IMR-90 (cell line): ENCODE measurements at regions not wholly inside any gene's neighbourhood (a gene's known extent, or its start where the extent isn't known, plus 50 kb on each side); places are given as distances from the start of the nearest gene placed in this dataset.

ENCODE experiments used
- ATAC-seq: fragments of 200-7000 bp; cut with Tn5 transposase; 2 replicates; pipeline ENCODE4 v1.9.1; 2020; ENCODE audit warnings: low read depth, mild to moderate bottlenecking, moderate library complexity
- BruUV-seq: library from RNA; stranded (reverse); fragments of 400-500 nt; replicated peaks from 2 replicates; lab custom pipeline; 2021; lab: Mats Ljungman, UMichigan
- CTCF ChIA-PET: fragments of 300-600 bp; formaldehyde crosslinking; extraction: SDS; loops from one replicate; lab custom pipeline; 2021; ENCODE audit warnings: antibody characterized with exemption; lab: Yijun Ruan, JAX
- POLR2A ChIA-PET: fragments of 300-600 bp; sonication (Branson Sonifier 250); formaldehyde crosslinking; loops from one replicate; lab custom pipeline; 2022; ENCODE audit warnings: antibody characterized with exemption; ENCODE audit not compliant: unreplicated experiment; lab: Charles Lee
- DNase-seq: peaks from one replicate; pipeline ENCODE4 v3.0.0; 2013
- H2AFZ ChIP-seq: replicated peaks from 2 replicates; pipeline ENCODE3; 2013; ENCODE audit warnings: low read length, mild to moderate bottlenecking; ENCODE audit not compliant: poor library complexity
- H2AK5ac ChIP-seq: 2 replicates; pipeline ENCODE4 v1.6.1; 2013; ENCODE audit warnings: low read depth, low read length, inconsistent platforms
- H2AK9ac ChIP-seq: replicated peaks from 2 replicates; pipeline ENCODE3; 2013; ENCODE audit warnings: mild to moderate bottlenecking, low read depth, low read length, moderate library complexity; ENCODE audit not compliant: poor library complexity
- H2BK120ac ChIP-seq: 2 replicates; pipeline ENCODE4 v1.6.1; 2013; ENCODE audit warnings: low read depth, low read length, inconsistent platforms
- H2BK15ac ChIP-seq: 3 replicates; pipeline ENCODE4 v1.6.1; 2013; ENCODE audit warnings: low read depth, low read length, inconsistent platforms
- H2BK20ac ChIP-seq: 2 replicates; pipeline ENCODE4 v1.6.1; 2013; ENCODE audit warnings: low read depth, mild to moderate bottlenecking, inconsistent platforms, low read length, moderate library complexity
- H2BK5ac ChIP-seq: 2 replicates; pipeline ENCODE4 v1.6.1; 2013; ENCODE audit warnings: mild to moderate bottlenecking, low read depth, low read length, inconsistent platforms; ENCODE audit not compliant: poor library complexity, severe bottlenecking
- H3K14ac ChIP-seq: replicated peaks from 2 replicates; pipeline ENCODE4 v1.6.1; 2013; ENCODE audit warnings: low read depth, low read length, inconsistent platforms
- H3K18ac ChIP-seq: 2 replicates; pipeline ENCODE4 v1.6.1; 2013; ENCODE audit warnings: low read depth, low read length, control low read depth
- H3K23ac ChIP-seq: 2 replicates; pipeline ENCODE4 v1.6.1; 2013; ENCODE audit warnings: low read depth, low read length, inconsistent platforms
- H3K27ac ChIP-seq: 2 replicates; pipeline ENCODE4 v1.5.1; 2013; ENCODE audit warnings: mild to moderate bottlenecking, control low read depth, low read length; ENCODE audit not compliant: insufficient read depth
- H3K27me3 ChIP-seq: 2 replicates; pipeline ENCODE4 v1.6.1; 2013; ENCODE audit warnings: low read length; ENCODE audit not compliant: control insufficient read depth, insufficient read depth
- H3K36me3 ChIP-seq: 2 replicates; pipeline ENCODE4 v1.6.1; 2013; ENCODE audit warnings: low read length, mixed read lengths; ENCODE audit not compliant: control insufficient read depth, insufficient read depth
- H3K4ac ChIP-seq: 2 replicates; pipeline ENCODE4 v1.6.1; 2013; ENCODE audit warnings: low read depth, low read length, inconsistent platforms
- H3K4me1 ChIP-seq: 2 replicates; pipeline ENCODE4 v1.6.1; 2013; ENCODE audit warnings: low read length, mixed read lengths; ENCODE audit not compliant: control insufficient read depth, insufficient read depth
- H3K4me2 ChIP-seq: 2 replicates; pipeline ENCODE4 v1.6.1; 2013; ENCODE audit warnings: low read depth, mild to moderate bottlenecking, control low read depth, low read length, moderate library complexity
- H3K4me3 ChIP-seq: 2 replicates; pipeline ENCODE4 v1.5.1; 2013; ENCODE audit warnings: low read depth, mild to moderate bottlenecking, control low read depth, low read length, moderate library complexity; ENCODE audit not compliant: insufficient read depth
- H3K56ac ChIP-seq: 2 replicates; pipeline ENCODE4 v1.6.1; 2013; ENCODE audit warnings: low read length, inconsistent platforms; ENCODE audit not compliant: insufficient read depth; ENCODE audit errors: extremely low read depth
- H3K79me1 ChIP-seq, 2 experiments: 2 replicates each; pipeline ENCODE4 v1.6.1; 2013; ENCODE audit warnings: low read length in 2 of 2, inconsistent platforms in 1 of 2, low read depth in 1 of 2
- H3K9ac ChIP-seq: 2 replicates; pipeline ENCODE4 v1.6.1; 2013; ENCODE audit warnings: low read depth, low read length, control low read depth
- H3K9me1 ChIP-seq: 2 replicates; pipeline ENCODE4 v1.6.1; 2013; ENCODE audit warnings: low read length, inconsistent platforms; ENCODE audit not compliant: insufficient read depth
- H3K9me3 ChIP-seq: 2 replicates; pipeline ENCODE4 v1.6.1; 2013; ENCODE audit warnings: low read length; ENCODE audit not compliant: control insufficient read depth, insufficient read depth
- H4K20me1 ChIP-seq: 2 replicates; pipeline ENCODE4 v1.6.1; 2013; ENCODE audit warnings: low read length, inconsistent platforms; ENCODE audit not compliant: insufficient read depth
- H4K5ac ChIP-seq: 2 replicates; pipeline ENCODE4 v1.6.1; 2013; ENCODE audit warnings: mild to moderate bottlenecking, low read depth, low read length, control low read depth
- H4K8ac ChIP-seq, 2 experiments: 2 replicates each; pipeline ENCODE4 v1.6.1; 2013; ENCODE audit warnings: low read depth in 2 of 2, low read length in 2 of 2, control low read depth in 1 of 2, inconsistent platforms in 1 of 2
- H4K91ac ChIP-seq: 2 replicates; pipeline ENCODE4 v1.6.1; 2013; ENCODE audit warnings: low read depth, low read length, inconsistent platforms; ENCODE audit not compliant: insufficient read depth
- BHLHE40 ChIP-seq: fragments of 150-350 bp; IDR thresholded peaks from 2 replicates; pipeline ENCODE4 v1.6.1; 2016; ENCODE audit warnings: mild to moderate bottlenecking, low read depth, low read length
- CEBPB ChIP-seq: IDR thresholded peaks from 2 replicates; pipeline ENCODE4 v1.6.1; 2012; ENCODE audit warnings: low read depth, low read length, improper control_type of control experiment
- CHD1 ChIP-seq: IDR thresholded peaks from 2 replicates; pipeline ENCODE4 v1.6.1; 2012; ENCODE audit warnings: low read depth, low read length, improper control_type of control experiment
- POLR2A ChIP-seq: IDR thresholded peaks from 2 replicates; pipeline ENCODE4 v1.6.1; 2012; ENCODE audit warnings: mild to moderate bottlenecking, low read depth, low read length
- RAD21 ChIP-seq: IDR thresholded peaks from 2 replicates; pipeline ENCODE4 v1.6.1; 2012; ENCODE audit warnings: low read length, improper control_type of control experiment
- WGBS, 2 experiments: methylation state at CpG; one replicate each; pipeline versions ENCODE4 v1.1.5 to v1.1.7; 2013; ENCODE audit warnings: missing lambda C conversion rate in 2 of 2; ENCODE audit not compliant: insufficient read length in 1 of 2; ENCODE audit errors: extremely low coverage in 2 of 2; 5-methylcytosine and 5-hydroxymethylcytosine counted together
- dilution Hi-C: fragments of 300-500 bp; cut with HindIII; formaldehyde crosslinking; loops from one replicate; pipeline ENCODE4 v1.14.3; 2018; ENCODE audit warnings: low sequenced_read_pairs; ENCODE audit not compliant: unreplicated experiment
- in situ Hi-C: fragments of 300-500 bp; cut with MboI; formaldehyde crosslinking; loops from 3 replicates; pipeline ENCODE4 v1.14.3; 2019; ENCODE audit warnings: low sequenced_read_pairs, inconsistent platforms, mixed read lengths
- intact Hi-C: fragments of 100-400 bp; cut with micrococcal nuclease; formaldehyde crosslinking; loops from 2 replicates; pipeline ENCODE4 v1.10.0; 2022
- TF ChIP-seq, protein P1 (sequence below): fragments of 150-350 bp; IDR thresholded peaks from 2 replicates; pipeline ENCODE4 v1.6.1; 2017; ENCODE audit warnings: mild to moderate bottlenecking, antibody characterized with exemption, low read length, low read depth

DNA sequence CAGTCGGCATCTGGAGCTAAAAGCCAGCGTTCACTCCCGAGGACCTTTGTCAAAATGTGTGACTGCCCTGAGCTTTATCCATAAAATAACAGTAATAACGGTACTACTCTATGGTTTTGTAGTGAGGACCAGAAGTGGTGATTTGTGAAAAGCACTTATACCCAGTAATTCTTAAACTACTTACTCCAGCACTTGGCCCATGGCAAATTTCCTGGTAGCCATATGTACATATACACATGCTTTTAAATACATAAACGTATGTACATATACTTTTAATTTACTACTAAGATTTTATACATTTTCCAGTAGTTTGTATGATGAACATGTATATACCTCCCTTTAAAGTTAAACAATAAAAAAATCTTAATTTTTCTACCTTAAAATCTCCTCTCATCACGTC is 163.8 kb upstream of the TMEM132C start:
- Histone ChIP-seq H3K36me3 (no peaks in the 10 kb centered on the region), H4K8ac (no peak overlapping the region), H3K4me3 (no peak overlapping the region), H2BK20ac (no peak overlapping the region), H3K9ac (no peak overlapping the region), H3K14ac (no peak overlapping the region), H3K27ac (no peak overlapping the region), H3K4ac (no peak overlapping the region), H3K4me2 (no peak overlapping the region), H2AK5ac (no peak overlapping the region), H3K23ac (no peak overlapping the region), H2BK120ac (no peak overlapping the region), H3K4me1 (no peaks in the 10 kb centered on the region), H3K56ac (no peak overlapping the region), H2AK9ac (no peak overlapping the region), H2AFZ (no peak overlapping the region), H2BK5ac (no peak overlapping the region), H3K27me3 (no peaks in the 10 kb centered on the region), H4K5ac (no peak overlapping the region), H3K9me3 (peaks cover 7% of the 10 kb centered on the region; the same call in 1 of the 2 replicates), H4K91ac (no peak overlapping the region), H3K9me1 (no peaks in the 10 kb centered on the region), H3K79me1 (no peaks in the 10 kb centered on the region), H4K20me1 (no peaks in the 10 kb centered on the region), H2BK15ac (no peak overlapping the region), H3K18ac (no peak overlapping the region)
- ATAC-seq = no peak
- ChIA-PET CTCF (no interaction called here), POLR2A (no interaction called here)
- no CpG with 5 or more reads among the region's 6 CpGs for WGBS, 2 experiments
- in situ Hi-C loops (no loop called here), dilution Hi-C loops (no loop called here), intact Hi-C loops (no loop called here)
- BruUV-seq = no TSS peak
- no peak for DNase-seq
- no peak for TF ChIP-seq CHD1
- TF ChIP-seq, protein P1, sequence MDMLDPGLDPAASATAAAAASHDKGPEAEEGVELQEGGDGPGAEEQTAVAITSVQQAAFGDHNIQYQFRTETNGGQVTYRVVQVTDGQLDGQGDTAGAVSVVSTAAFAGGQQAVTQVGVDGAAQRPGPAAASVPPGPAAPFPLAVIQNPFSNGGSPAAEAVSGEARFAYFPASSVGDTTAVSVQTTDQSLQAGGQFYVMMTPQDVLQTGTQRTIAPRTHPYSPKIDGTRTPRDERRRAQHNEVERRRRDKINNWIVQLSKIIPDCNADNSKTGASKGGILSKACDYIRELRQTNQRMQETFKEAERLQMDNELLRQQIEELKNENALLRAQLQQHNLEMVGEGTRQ = no peak
- TF ChIP-seq CEBPB = no peak
- no peak for TF ChIP-seq RAD21
- no peak for TF ChIP-seq POLR2A
- TF ChIP-seq BHLHE40 = no peak
